Activated naive CD8-positive, alpha-beta T cell treated with anti-CD3 and anti-CD28 coated beads, Interleukin-2, amount 50 U/mL, for 24 hours (primary cell): ENCODE measurements at regions not wholly inside any gene's neighbourhood (a gene's known extent, or its start where the extent isn't known, plus 50 kb on each side); places are given as distances from the start of the nearest gene placed in this dataset.

Experiments used
- ATAC-seq: fragments of 150-1000 bp; cut with Tn5 transposase; one replicate; pipeline ENCODE4 v1.10.0; 2021
- DNase-seq: peaks from one replicate; pipeline ENCODE4 v3.0.0; 2021
- H3K27ac Mint-ChIP-seq: one replicate; pipeline ENCODE4 v1.8.0; 2021; ENCODE audit warnings: mild to moderate bottlenecking, mixed read lengths
- H3K27me3 Mint-ChIP-seq: one replicate; pipeline ENCODE4 v1.8.0; 2021; ENCODE audit warnings: mixed read lengths
- H3K36me3 Mint-ChIP-seq: one replicate; pipeline ENCODE4 v1.8.0; 2021; ENCODE audit warnings: low read depth, mixed read lengths
- H3K4me1 Mint-ChIP-seq: one replicate; pipeline ENCODE4 v1.8.0; 2021; ENCODE audit warnings: mixed read lengths
- H3K4me3 Mint-ChIP-seq: one replicate; pipeline ENCODE4 v1.8.0; 2021; ENCODE audit warnings: mild to moderate bottlenecking, moderate library complexity, mixed read lengths
- H3K9me3 Mint-ChIP-seq: one replicate; pipeline ENCODE4 v1.8.0; 2021; ENCODE audit warnings: mixed read lengths

DNA sequence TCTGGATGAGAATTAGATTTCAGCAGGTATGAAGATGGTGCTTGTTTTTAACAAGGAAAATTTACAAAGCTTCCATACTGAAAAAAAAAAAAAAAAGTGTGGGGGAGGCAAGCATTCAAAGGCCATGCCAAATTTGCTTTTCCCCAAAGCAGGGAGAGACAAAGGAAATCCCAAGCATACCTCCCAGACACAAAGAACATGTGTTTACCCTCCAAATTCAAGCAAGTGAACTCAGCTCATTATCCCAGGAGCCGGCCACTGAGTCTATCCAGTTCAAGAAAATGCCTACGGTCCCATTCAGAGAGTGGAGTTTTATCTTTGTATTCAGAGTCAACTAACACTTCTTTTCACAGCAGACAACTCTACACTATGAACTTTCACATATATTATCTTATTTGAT lies 102.7 kb upstream of the ID4 start:
- Mint-ChIP-seq H3K9me3 (peaks cover 4% of the 10 kb centered on the region), H3K36me3 (no peaks in the 10 kb centered on the region), H3K27me3 (no peaks in the 10 kb centered on the region), H3K4me3 (no peak overlapping the region), H3K4me1 (no peaks in the 10 kb centered on the region), H3K27ac (no peak overlapping the region)
- no peak for DNase-seq
- ATAC-seq = no peak

DNA sequence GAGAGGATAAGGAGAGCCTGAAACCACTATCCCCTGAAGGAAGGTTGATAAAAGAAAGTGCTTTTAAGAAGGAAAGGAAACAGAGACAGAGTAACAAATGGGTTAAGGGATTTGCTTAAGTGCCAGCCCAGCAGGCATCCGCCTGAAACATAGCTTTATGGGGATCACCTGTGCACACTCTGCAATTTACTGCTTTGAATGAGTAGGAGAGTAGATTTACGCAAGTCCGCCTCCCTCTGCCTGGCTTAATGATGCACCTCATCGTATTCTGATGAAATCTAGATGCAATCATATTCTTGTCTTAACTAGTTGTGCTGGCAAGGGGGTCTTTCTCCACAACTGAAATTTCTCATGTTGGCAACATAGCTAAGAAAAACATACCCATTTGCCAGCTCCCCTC lies 101.1 kb upstream of the ID4 start:
- H3K4me3 Mint-ChIP-seq = no peak overlapping the region
- DNase-seq (no peak), ATAC-seq (no peak)
- H3K36me3 Mint-ChIP-seq = no peaks in the 10 kb centered on the region
- no peaks in the 10 kb centered on the region for H3K4me1 Mint-ChIP-seq
- H3K27ac Mint-ChIP-seq = no peak overlapping the region
- H3K9me3 Mint-ChIP-seq = peaks cover 8% of the 10 kb centered on the region
- no peaks in the 10 kb centered on the region for H3K27me3 Mint-ChIP-seq

DNA sequence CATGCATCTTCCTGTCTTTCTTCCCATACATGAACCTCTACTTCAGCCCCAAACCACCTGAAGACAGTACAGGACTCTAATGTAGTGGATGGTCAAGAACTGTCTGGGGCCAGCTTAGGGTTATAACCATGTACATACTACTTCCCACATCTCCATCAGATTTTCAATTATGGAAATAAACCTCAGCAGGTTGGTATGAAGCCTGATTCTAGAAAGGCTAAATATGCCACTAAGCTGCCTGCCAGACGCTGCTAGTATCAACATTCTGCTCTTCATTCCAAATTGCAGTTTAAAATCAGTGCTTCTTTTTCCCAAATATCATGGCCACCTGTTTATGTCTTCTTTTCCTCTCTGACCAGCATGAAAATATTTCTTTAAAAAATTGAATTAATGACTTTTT lies 99.2 kb upstream of the ID4 start:
- no peak overlapping the region for H3K4me3 Mint-ChIP-seq
- H3K27ac Mint-ChIP-seq = no peak overlapping the region
- H3K36me3 Mint-ChIP-seq = no peaks in the 10 kb centered on the region
- no peaks in the 10 kb centered on the region for H3K27me3 Mint-ChIP-seq
- no peak for ATAC-seq
- peaks cover 8% of the 10 kb centered on the region for H3K9me3 Mint-ChIP-seq
- no peak for DNase-seq
- no peaks in the 10 kb centered on the region for H3K4me1 Mint-ChIP-seq

DNA sequence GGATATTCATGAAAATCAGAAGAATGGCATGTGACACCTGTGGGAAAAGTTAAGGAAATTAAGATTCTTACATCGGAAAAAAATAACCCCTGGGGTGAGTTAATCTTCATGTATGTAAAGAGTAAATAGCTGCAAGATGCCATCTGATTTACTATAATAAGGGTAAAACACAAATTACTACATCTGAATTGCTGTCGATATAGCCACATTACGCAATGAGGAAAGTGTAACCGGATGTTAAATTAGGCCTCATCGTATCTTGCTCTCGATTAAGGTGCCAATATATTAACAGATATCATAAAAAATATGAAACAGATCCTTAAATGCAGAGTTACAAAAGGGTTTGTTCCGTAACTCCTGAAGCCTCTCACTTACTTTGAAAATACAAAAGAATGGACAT lies 87.4 kb upstream of the ID4 start:
- H3K4me3 Mint-ChIP-seq = no peak overlapping the region
- H3K27me3 Mint-ChIP-seq = no peaks in the 10 kb centered on the region
- ATAC-seq (no peak), DNase-seq (no peak)
- H3K4me1 Mint-ChIP-seq = no peaks in the 10 kb centered on the region
- no peaks in the 10 kb centered on the region for H3K36me3 Mint-ChIP-seq
- no peaks in the 10 kb centered on the region for H3K9me3 Mint-ChIP-seq
- no peak overlapping the region for H3K27ac Mint-ChIP-seq

- no peaks in the 10 kb centered on the region for H3K4me1 Mint-ChIP-seq
- ATAC-seq (no peak), DNase-seq (no peak)
- no peaks in the 10 kb centered on the region for H3K9me3 Mint-ChIP-seq
- no peak overlapping the region for H3K4me3 Mint-ChIP-seq
- no peak overlapping the region for H3K27ac Mint-ChIP-seq
- H3K36me3 Mint-ChIP-seq = no peaks in the 10 kb centered on the region
- no peaks in the 10 kb centered on the region for H3K27me3 Mint-ChIP-seq
Observed at GRCh38 chr6:19752746-19753145, 84.4 kb upstream of the ID4 start.

DNA sequence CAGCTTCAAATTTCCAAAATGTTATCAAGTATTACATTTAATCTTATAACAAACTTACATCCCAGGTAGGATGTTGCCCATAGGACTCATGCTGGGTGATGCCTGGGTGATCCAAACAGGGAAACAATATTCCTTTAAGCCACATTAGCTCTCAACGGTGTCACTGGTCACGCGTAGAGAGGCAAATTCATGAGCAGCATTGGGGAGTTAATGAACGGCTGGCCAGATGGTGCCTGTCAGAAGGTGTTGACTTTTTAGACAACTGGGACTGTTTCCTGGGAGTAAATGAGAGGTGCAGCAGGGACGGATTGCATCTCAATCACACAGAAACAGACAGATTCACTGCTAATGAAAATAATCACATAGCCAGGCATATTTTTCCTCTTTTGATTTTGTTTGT lies 83.3 kb upstream of the ID4 start:
- ATAC-seq (no peak), DNase-seq (no peak)
- no peak overlapping the region for H3K27ac Mint-ChIP-seq
- H3K27me3 Mint-ChIP-seq = no peaks in the 10 kb centered on the region
- no peaks in the 10 kb centered on the region for H3K9me3 Mint-ChIP-seq
- H3K4me3 Mint-ChIP-seq = no peak overlapping the region
- no peaks in the 10 kb centered on the region for H3K36me3 Mint-ChIP-seq
- no peaks in the 10 kb centered on the region for H3K4me1 Mint-ChIP-seq

DNA sequence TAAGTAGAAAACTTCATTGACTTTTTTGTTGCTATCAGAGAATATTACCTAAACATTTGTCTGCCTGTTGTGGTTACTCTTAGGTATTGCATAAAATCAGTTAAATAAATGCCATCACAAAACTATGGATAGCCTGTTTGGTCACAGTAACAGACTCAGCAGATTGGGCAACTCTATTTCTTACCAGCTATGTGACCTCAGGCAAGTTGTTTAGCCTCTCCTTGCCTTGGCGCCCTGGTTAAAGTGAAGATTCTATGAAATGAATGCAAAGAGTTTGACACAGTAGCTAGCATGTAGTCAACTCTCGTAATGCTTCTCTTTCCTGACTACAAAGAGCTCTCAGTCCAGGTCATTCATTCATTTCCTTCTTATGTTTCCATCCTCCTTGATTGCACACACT lies 82.5 kb upstream of the ID4 start:
- no peak overlapping the region for H3K4me3 Mint-ChIP-seq
- no peaks in the 10 kb centered on the region for H3K27me3 Mint-ChIP-seq
- H3K36me3 Mint-ChIP-seq = no peaks in the 10 kb centered on the region
- no peaks in the 10 kb centered on the region for H3K4me1 Mint-ChIP-seq
- DNase-seq (no peak), ATAC-seq (no peak)
- H3K9me3 Mint-ChIP-seq = no peaks in the 10 kb centered on the region
- no peak overlapping the region for H3K27ac Mint-ChIP-seq

- Mint-ChIP-seq H3K27ac (no peak overlapping the region), H3K36me3 (no peaks in the 10 kb centered on the region), H3K9me3 (no peaks in the 10 kb centered on the region), H3K4me1 (no peaks in the 10 kb centered on the region), H3K4me3 (no peak overlapping the region), H3K27me3 (no peaks in the 10 kb centered on the region)
- DNase-seq (no peak), ATAC-seq (no peak)
Observed at GRCh38 chr6:19755181-19755580, 82.0 kb upstream of the ID4 start.

GRCh38 chr6:19757036-19757435 lies 80.1 kb upstream of the ID4 start:
- H3K27me3 Mint-ChIP-seq = no peaks in the 10 kb centered on the region
- H3K4me1 Mint-ChIP-seq = no peaks in the 10 kb centered on the region
- H3K36me3 Mint-ChIP-seq = no peaks in the 10 kb centered on the region
- DNase-seq (no peak), ATAC-seq (no peak)
- no peak overlapping the region for H3K4me3 Mint-ChIP-seq
- no peak overlapping the region for H3K27ac Mint-ChIP-seq
- H3K9me3 Mint-ChIP-seq = no peaks in the 10 kb centered on the region

DNA sequence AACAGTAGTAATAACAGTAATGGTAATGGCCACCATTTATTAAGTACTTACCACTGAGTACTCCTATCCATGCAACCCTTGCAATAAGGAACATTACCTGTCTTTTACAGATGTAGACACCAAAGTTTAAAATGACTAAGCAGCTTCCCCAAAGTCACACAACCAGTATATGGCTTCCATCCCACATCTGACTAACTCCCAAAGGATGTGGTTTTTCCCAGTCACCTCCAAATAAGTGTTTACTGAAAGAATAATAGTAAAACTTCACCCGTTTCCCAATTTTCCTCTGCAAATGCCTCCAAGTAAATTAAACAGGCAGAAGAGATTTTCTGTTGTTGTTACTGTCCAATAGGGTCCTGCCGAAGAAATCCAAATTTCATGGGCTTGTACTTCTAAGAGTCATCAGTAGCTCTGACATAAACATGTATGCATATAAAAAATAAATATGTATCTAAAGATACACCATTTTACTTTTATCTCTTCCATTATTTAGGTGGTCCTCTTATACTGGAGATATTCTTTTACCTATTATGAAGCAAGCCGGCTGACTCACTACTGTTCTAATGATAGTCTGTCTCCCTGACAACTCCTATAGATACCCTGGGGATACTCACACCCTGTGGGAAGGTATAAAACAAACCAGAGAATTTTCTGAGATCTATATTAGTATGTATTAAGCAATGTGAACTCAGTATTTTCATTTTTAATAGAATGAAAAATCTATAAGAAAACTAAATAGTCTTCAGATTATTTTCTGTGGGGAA lies 77.9 kb upstream of the ID4 start:
- ATAC-seq (no peak), DNase-seq (no peak)
- Mint-ChIP-seq H3K4me3 (no peak overlapping the region), H3K9me3 (no peaks in the 10 kb centered on the region), H3K27ac (no peak overlapping the region), H3K36me3 (no peaks in the 10 kb centered on the region), H3K4me1 (no peaks in the 10 kb centered on the region), H3K27me3 (no peaks in the 10 kb centered on the region)

- H3K9me3 Mint-ChIP-seq = no peaks in the 10 kb centered on the region
- no peak overlapping the region for H3K4me3 Mint-ChIP-seq
Observed at GRCh38 chr6:19761121-19761520, 76.0 kb upstream of the ID4 start.

GRCh38 chr6:19771753-19772336 lies 65.3 kb upstream of the ID4 start:
- DNase-seq (no peak), ATAC-seq (no peak)
- no peaks in the 10 kb centered on the region for H3K27me3 Mint-ChIP-seq
- no peak overlapping the region for H3K27ac Mint-ChIP-seq
- no peaks in the 10 kb centered on the region for H3K36me3 Mint-ChIP-seq
- no peaks in the 10 kb centered on the region for H3K4me1 Mint-ChIP-seq
- H3K4me3 Mint-ChIP-seq = no peak overlapping the region
- peaks cover 12% of the 10 kb centered on the region for H3K9me3 Mint-ChIP-seq

More at GRCh38 chr6:19761121-19761520, 76.0 kb upstream of the ID4 start:
- H3K27me3 Mint-ChIP-seq = no peaks in the 10 kb centered on the region
- H3K36me3 Mint-ChIP-seq = no peaks in the 10 kb centered on the region
- ATAC-seq (no peak), DNase-seq (no peak)
- H3K27ac Mint-ChIP-seq = no peak overlapping the region
- no peaks in the 10 kb centered on the region for H3K4me1 Mint-ChIP-seq

- H3K27ac Mint-ChIP-seq = no peak overlapping the region
- DNase-seq (no peak), ATAC-seq (no peak)
- H3K27me3 Mint-ChIP-seq = no peaks in the 10 kb centered on the region
- H3K4me3 Mint-ChIP-seq = no peak overlapping the region
- H3K36me3 Mint-ChIP-seq = no peaks in the 10 kb centered on the region
- peaks cover 12% of the 10 kb centered on the region for H3K9me3 Mint-ChIP-seq
- no peaks in the 10 kb centered on the region for H3K4me1 Mint-ChIP-seq
Observed at GRCh38 chr6:19772891-19773290, 64.3 kb upstream of the ID4 start.

GRCh38 chr6:19781269-19781668 lies 55.9 kb upstream of the ID4 start:
- no peak overlapping the region for H3K4me3 Mint-ChIP-seq
- peaks cover 8% of the 10 kb centered on the region for H3K9me3 Mint-ChIP-seq
- no peak for ATAC-seq

GRCh38 chr6:19782588-19782987 lies 54.6 kb upstream of the ID4 start:
- no peak overlapping the region for H3K27ac Mint-ChIP-seq
- peaks cover 8% of the 10 kb centered on the region for H3K9me3 Mint-ChIP-seq
- no peaks in the 10 kb centered on the region for H3K36me3 Mint-ChIP-seq
- DNase-seq = no peak
- H3K4me1 Mint-ChIP-seq = no peaks in the 10 kb centered on the region
- no peaks in the 10 kb centered on the region for H3K27me3 Mint-ChIP-seq
- no peak for ATAC-seq
- H3K4me3 Mint-ChIP-seq = no peak overlapping the region

More at GRCh38 chr6:19781269-19781668, 55.9 kb upstream of the ID4 start:
- Mint-ChIP-seq H3K27me3 (no peaks in the 10 kb centered on the region), H3K4me1 (no peaks in the 10 kb centered on the region), H3K27ac (no peak overlapping the region), H3K36me3 (no peaks in the 10 kb centered on the region)
- no peak for DNase-seq
